GM10266 (cell line): ENCODE measurements at regions not wholly inside any gene's neighbourhood (a gene's known extent, or its start where the extent isn't known, plus 50 kb on each side); places are given as distances from the start of the nearest gene placed in this dataset.
"Not testable (repeated sequence)": the region's sequence is repeated elsewhere in the genome, so short reads cannot be mapped to it uniquely, and the experiment has no call there.

Experiments
- DNase-seq: peaks from one replicate; pipeline ENCODE4 v3.0.0; 2012; ENCODE audit errors: extremely low spot score
- TF ChIP-seq, protein P1 (sequence below): IDR thresholded peaks from 2 replicates; pipeline ENCODE4 v1.5.1; 2012; ENCODE audit warnings: mild to moderate bottlenecking, low read depth; ENCODE audit not compliant: control insufficient read depth, insufficient read depth; ENCODE audit errors: missing control alignments

DNA sequence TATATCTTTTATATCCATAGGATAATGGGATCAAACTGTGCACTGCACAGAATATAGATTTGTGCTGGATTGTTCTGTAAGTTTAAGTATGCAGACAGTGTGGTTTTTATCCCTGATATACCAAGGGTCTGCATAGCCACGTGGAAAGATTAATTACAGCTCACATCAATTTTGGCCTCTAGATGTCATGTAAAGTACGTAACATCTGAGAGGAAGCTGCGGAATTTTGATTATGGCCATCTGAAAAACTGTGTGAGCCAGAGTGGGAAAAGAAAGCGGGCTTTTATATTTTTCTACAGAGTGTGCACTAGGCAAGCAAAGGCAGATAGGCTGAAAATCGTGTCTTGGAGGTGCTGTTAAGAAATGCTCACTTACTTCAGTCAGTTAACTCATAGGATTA is 562.7 kb downstream of the GBE1 start:
- no peak for DNase-seq
- TF ChIP-seq, protein P1, sequence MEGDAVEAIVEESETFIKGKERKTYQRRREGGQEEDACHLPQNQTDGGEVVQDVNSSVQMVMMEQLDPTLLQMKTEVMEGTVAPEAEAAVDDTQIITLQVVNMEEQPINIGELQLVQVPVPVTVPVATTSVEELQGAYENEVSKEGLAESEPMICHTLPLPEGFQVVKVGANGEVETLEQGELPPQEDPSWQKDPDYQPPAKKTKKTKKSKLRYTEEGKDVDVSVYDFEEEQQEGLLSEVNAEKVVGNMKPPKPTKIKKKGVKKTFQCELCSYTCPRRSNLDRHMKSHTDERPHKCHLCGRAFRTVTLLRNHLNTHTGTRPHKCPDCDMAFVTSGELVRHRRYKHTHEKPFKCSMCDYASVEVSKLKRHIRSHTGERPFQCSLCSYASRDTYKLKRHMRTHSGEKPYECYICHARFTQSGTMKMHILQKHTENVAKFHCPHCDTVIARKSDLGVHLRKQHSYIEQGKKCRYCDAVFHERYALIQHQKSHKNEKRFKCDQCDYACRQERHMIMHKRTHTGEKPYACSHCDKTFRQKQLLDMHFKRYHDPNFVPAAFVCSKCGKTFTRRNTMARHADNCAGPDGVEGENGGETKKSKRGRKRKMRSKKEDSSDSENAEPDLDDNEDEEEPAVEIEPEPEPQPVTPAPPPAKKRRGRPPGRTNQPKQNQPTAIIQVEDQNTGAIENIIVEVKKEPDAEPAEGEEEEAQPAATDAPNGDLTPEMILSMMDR: no peak

DNA sequence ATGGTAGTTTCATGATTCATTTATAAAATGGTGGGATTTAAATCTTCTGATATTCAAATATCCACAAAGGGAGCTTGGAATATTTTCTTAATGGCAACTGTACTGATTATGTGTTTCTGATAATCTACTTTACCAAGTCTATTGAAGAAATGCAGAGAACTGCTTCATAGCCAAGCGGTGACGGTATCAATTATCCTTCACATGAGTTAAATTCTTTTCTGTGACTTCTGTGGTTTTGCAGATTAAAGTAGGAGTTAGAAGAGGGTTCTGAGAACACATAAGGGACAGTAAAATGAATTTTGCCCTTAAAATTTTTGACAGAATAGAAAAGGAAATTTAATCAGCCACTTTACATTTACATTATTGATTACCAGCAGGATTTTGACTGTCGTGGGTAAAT is 563.2 kb downstream of the GBE1 start:
- TF ChIP-seq, protein P1: no peak
- no peak for DNase-seq

- DNase-seq: no peak
- TF ChIP-seq, protein P1: no peak
Observed at GRCh38 chr3:81197386-81197785, 564.1 kb downstream of the GBE1 start.

GRCh38 chr3:81195478-81195877 is 566.0 kb downstream of the GBE1 start:
- no peak for DNase-seq
- TF ChIP-seq, protein P1: no peak

DNA sequence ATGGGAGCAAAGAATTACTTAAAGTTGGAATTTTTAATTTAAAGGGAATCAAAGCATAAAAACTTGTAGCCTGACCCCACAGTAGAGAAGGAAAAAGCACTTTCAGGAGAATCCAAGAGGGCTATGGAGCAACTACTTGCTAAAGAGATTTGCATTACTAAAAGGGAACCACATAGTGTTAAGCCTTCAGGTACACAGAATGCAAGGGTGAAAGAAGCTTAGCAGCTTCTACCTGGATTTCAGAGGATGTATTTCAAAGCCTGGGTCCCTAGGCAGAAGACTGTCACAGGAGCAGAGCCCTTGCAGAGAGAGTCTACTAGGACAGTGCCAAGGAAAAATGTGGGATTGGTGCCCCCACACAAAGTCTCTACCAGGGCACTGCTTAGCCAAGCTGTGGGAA is 575.0 kb downstream of the GBE1 start:
- DNase-seq: no peak
- TF ChIP-seq, protein P1: no peak

- DNase-seq: not testable (repeated sequence)
Observed at GRCh38 chr3:81182086-81182875, 579.2 kb downstream of the GBE1 start.

GRCh38 chr3:81173514-81173913 is 587.9 kb downstream of the GBE1 start:
- TF ChIP-seq, protein P1: no peak
- no peak for DNase-seq

- TF ChIP-seq, protein P1: no peak
- DNase-seq: no peak
Observed at GRCh38 chr3:81170298-81170697, 591.1 kb downstream of the GBE1 start.
